K562 (cell line): ENCODE measurements at regions not wholly inside any gene's neighbourhood (a gene's known extent, or its start where the extent isn't known, plus 50 kb on each side); places are given as distances from the start of the nearest gene placed in this dataset.

Source experiments
- ATAC-seq: fragments of 200-7000 bp; cut with Tn5 transposase; 3 replicates; pipeline ENCODE4 v1.9.1; 2020; ENCODE audit warnings: moderate library complexity
- BruUV-seq: library from RNA; stranded (reverse); fragments of 400-500 nt; replicated peaks from 2 replicates; lab custom pipeline; 2021; lab: Mats Ljungman, UMichigan
- CTCF ChIA-PET: fragments of 300-600 bp; formaldehyde crosslinking; extraction: SDS; loops from one replicate; lab custom pipeline; 2021; ENCODE audit warnings: low intra/inter-chr PET ratio; lab: Yijun Ruan, JAX
- POLR2A ChIA-PET: fragments of 300-600, 350-650 bp; sonication (Branson Sonifier 250); formaldehyde crosslinking; extraction: SDS; loops from one replicate; lab custom pipeline; 2021; ENCODE audit warnings: antibody characterized with exemption, inconsistent platforms; lab: Yijun Ruan, JAX
- DNase-seq, 4 experiments: peaks; one replicate each; pipeline versions ENCODE4 v3.0.0 to v3.0.0-alpha.2; 2011 to 2018; ENCODE audit warnings: low spot score in 3 of 4, mixed read lengths in 3 of 4; ENCODE audit errors: extremely low read depth in 1 of 4
- FAIRE-seq: peaks from 2 replicates; lab custom pipeline; 2011; peaks lifted over from hg19 to GRCh38; lab: Jason Lieb, UNC
- H2AFZ ChIP-seq: 2 replicates; pipeline ENCODE4 v1.6.0; 2011; ENCODE audit warnings: low read depth, low read length, control low read depth, inconsistent platforms
- H3K27ac ChIP-seq: fragments of 200-600 bp; 3 replicates; pipeline ENCODE4 v1.8.0; 2011; ENCODE audit warnings: low read depth, mild to moderate bottlenecking, control low read depth, inconsistent platforms, low read length, moderate library complexity, mixed read lengths; ENCODE audit errors: extremely low read depth
- H3K27me3 ChIP-seq, 2 experiments: fragments of 300-600 bp in 1 of 2; 2 replicates in 1 of 2; 3 replicates in 1 of 2; pipeline versions ENCODE4 v1.6.0 to v1.8.0; 2011; ENCODE audit warnings: inconsistent platforms in 2 of 2, low read length in 2 of 2, mild to moderate bottlenecking in 1 of 2, mixed read lengths in 1 of 2, moderate library complexity in 1 of 2; ENCODE audit not compliant: control insufficient read depth in 2 of 2, insufficient read depth in 2 of 2
- H3K36me3 ChIP-seq: fragments of 300-600 bp; 3 replicates; pipeline ENCODE4 v1.8.0; 2011; ENCODE audit warnings: mild to moderate bottlenecking, low read length, inconsistent platforms; ENCODE audit not compliant: control insufficient read depth, insufficient read depth
- H3K4me1 ChIP-seq, 2 experiments: fragments of 200-600 bp in 1 of 2; replicated peaks in 1 of 2; 2 replicates in 1 of 2; 3 replicates in 1 of 2; pipeline versions ENCODE4 v1.5.1 to v1.8.0; 2011; ENCODE audit warnings: inconsistent platforms in 2 of 2, low read length in 2 of 2, mild to moderate bottlenecking in 1 of 2, mixed read lengths in 1 of 2, moderate library complexity in 1 of 2; ENCODE audit not compliant: control insufficient read depth in 2 of 2, insufficient read depth in 2 of 2
- H3K4me2 ChIP-seq: 2 replicates; pipeline ENCODE4 v1.6.1; 2011; ENCODE audit warnings: low read length, control low read depth, inconsistent platforms, mixed read lengths; ENCODE audit not compliant: insufficient read depth
- H3K4me3 ChIP-seq: fragments of 200-600 bp; sonication (generic), shearing (Covaris generic); 2 replicates; pipeline ENCODE4 v1.5.1; 2016; ENCODE audit warnings: control low read depth, inconsistent platforms
- H3K79me2 ChIP-seq: fragments of 200-600 bp; 3 replicates; pipeline ENCODE4 v1.8.0; 2011; ENCODE audit warnings: low read length, inconsistent platforms; ENCODE audit not compliant: control insufficient read depth, insufficient read depth
- H3K9ac ChIP-seq, 2 experiments: 2 replicates each; pipeline versions ENCODE4 v1.6.0 to v1.6.1; 2011; ENCODE audit warnings: low read depth in 2 of 2, low read length in 2 of 2, control low read depth in 1 of 2, inconsistent platforms in 1 of 2, mild to moderate bottlenecking in 1 of 2, mixed read lengths in 1 of 2; ENCODE audit not compliant: insufficient read depth in 1 of 2
- H3K9me1 ChIP-seq: one replicate; pipeline ENCODE4 v1.6.0; 2011; ENCODE audit warnings: inconsistent platforms, mild to moderate bottlenecking, low read length, moderate library complexity; ENCODE audit not compliant: control insufficient read depth, insufficient read depth
- H3K9me3 ChIP-seq: replicated peaks from 2 replicates; pipeline ENCODE4 v1.5.1; 2011; ENCODE audit warnings: low read depth, low read length, inconsistent platforms; ENCODE audit not compliant: control insufficient read depth, insufficient read depth
- H4K20me1 ChIP-seq: replicated peaks from 2 replicates; pipeline ENCODE4 v1.6.1; 2011; ENCODE audit warnings: low read length, inconsistent platforms, mixed read lengths; ENCODE audit not compliant: control insufficient read depth, insufficient read depth
- CEBPB ChIP-seq: fragments of 450-650 bp; IDR thresholded peaks from 2 replicates; pipeline ENCODE4 v1.6.1; 2016; ENCODE audit warnings: missing genetic modification characterization, missing compliant biosample characterization
- ESRRA ChIP-seq: fragments of 450-650 bp; IDR thresholded peaks from 2 replicates; pipeline ENCODE4 v1.6.1; 2014; ENCODE audit warnings: low read depth, mild to moderate bottlenecking, moderate library complexity, borderline replicate concordance
- HIVEP1 ChIP-seq: fragments of 250-450 bp; sonication (Bioruptor Pico); IDR thresholded peaks from 2 replicates; pipeline ENCODE4 v1.4.0; 2020; ENCODE audit warnings: mild to moderate bottlenecking
- MGA ChIP-seq: fragments of 450-650 bp; IDR thresholded peaks from 2 replicates; pipeline ENCODE4 v1.6.1; 2016; ENCODE audit warnings: mild to moderate bottlenecking, moderate library complexity
- MIER1 ChIP-seq: fragments of 450-650 bp; IDR thresholded peaks from 2 replicates; pipeline ENCODE4 v1.6.1; 2016; ENCODE audit warnings: antibody characterized with exemption, mild to moderate bottlenecking, low read depth
- SRSF1 ChIP-seq: fragments of 200-400 bp; formaldehyde crosslinking; IDR thresholded peaks from 2 replicates; pipeline ENCODE4 v1.6.1; 2017; ENCODE audit warnings: mild to moderate bottlenecking, low read depth, low read length, moderate library complexity
- XRCC4 ChIP-seq: IDR thresholded peaks from one replicate; pipeline ENCODE4 v1.6.1; 2011; ENCODE audit not compliant: insufficient read depth, insufficient read length; ENCODE audit errors: extremely low read depth
- ZNF124 ChIP-seq: sonication (generic); formaldehyde crosslinking; IDR thresholded peaks from 2 replicates; pipeline ENCODE4 v1.8.1; 2022; ENCODE audit warnings: missing genetic modification reagents
- WGBS: fragments of 100-300 bp; shearing (Covaris generic); methylation state at CpG from one replicate; pipeline ENCODE4 v1.1.6; 2016; ENCODE audit warnings: low coverage, mixed read lengths; ENCODE audit not compliant: insufficient coverage; ENCODE audit errors: missing lambda C conversion rate; 5-methylcytosine and 5-hydroxymethylcytosine counted together
- in situ Hi-C: fragments of 300-500 bp; cut with MboI; formaldehyde crosslinking; loops from 4 replicates; pipeline ENCODE4 v1.15.0; 2018; ENCODE audit warnings: inconsistent platforms, mixed read lengths
- intact Hi-C: fragments of 100-400 bp; cut with micrococcal nuclease; formaldehyde crosslinking; loops from 2 replicates; pipeline ENCODE4 v1.14.2; 2022
- TF ChIP-seq, protein P1 (sequence below): fragments of 250-450 bp; sonication (Bioruptor Pico); IDR thresholded peaks from 2 replicates; pipeline ENCODE4 v1.8.0; 2022; ENCODE audit warnings: moderate library complexity, mild to moderate bottlenecking, inconsistent platforms
- TF ChIP-seq, protein P2 (sequence below): fragments of 450-650 bp; formaldehyde crosslinking; IDR thresholded peaks from 2 replicates; pipeline ENCODE4 v1.4.0; 2020; ENCODE audit warnings: mild to moderate bottlenecking, moderate library complexity

- Histone ChIP-seq H3K9ac (no peak overlapping the region), H3K9me1 (no peaks in the 10 kb centered on the region), H3K4me3 (no peak overlapping the region), H3K27ac (no peak overlapping the region), H3K4me2 (no peak overlapping the region), H3K9me3 (no peaks in the 10 kb centered on the region), H3K4me1 (no peaks in the 10 kb centered on the region), H4K20me1 (0 out of 2 replicates have a peak, but pooled peaks cover 3% of the 10 kb centered on the region), H3K27me3 (peaks cover 23 to 62% of the 10 kb centered on the region in 2 experiments; a peak in 4 of 5 replicates), H3K36me3 (no peaks in the 10 kb centered on the region), H3K79me2 (no peaks in the 10 kb centered on the region), H2AFZ (no peak overlapping the region)
- no peak for ATAC-seq
- no peak for FAIRE-seq
- in situ Hi-C loops, result no loop called here
- POLR2A ChIA-PET, result interaction anchor here (0.6 kb wide), 1 partner anchor 9 kb away, joined by 3 read pairs; no protein-coding TSS in a partner anchor
- intact Hi-C loops, result no loop called here
- WGBS, result 0% methylated on average over 10 of the region's 10 CpGs
- DNase-seq, result peak in 1 of 4 experiments; percentile 5
- no TSS peak for BruUV-seq
- CTCF ChIA-PET, result no interaction called here
- TF ChIP-seq SRSF1 (no peak), MGA (no peak), CEBPB (no peak), MIER1 (no peak), XRCC4 (no peak), ESRRA (no peak), HIVEP1 (no peak), ZNF124 (CRISPR knock-in tag) (no peak)
- TF ChIP-seq, protein P1, sequence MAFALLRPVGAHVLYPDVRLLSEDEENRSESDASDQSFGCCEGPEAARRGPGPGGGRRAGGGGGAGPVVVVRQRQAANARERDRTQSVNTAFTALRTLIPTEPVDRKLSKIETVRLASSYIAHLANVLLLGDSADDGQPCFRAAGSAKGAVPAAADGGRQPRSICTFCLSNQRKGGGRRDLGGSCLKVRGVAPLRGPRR (CRISPR knock-in tag), result no peak
- TF ChIP-seq, protein P2, sequence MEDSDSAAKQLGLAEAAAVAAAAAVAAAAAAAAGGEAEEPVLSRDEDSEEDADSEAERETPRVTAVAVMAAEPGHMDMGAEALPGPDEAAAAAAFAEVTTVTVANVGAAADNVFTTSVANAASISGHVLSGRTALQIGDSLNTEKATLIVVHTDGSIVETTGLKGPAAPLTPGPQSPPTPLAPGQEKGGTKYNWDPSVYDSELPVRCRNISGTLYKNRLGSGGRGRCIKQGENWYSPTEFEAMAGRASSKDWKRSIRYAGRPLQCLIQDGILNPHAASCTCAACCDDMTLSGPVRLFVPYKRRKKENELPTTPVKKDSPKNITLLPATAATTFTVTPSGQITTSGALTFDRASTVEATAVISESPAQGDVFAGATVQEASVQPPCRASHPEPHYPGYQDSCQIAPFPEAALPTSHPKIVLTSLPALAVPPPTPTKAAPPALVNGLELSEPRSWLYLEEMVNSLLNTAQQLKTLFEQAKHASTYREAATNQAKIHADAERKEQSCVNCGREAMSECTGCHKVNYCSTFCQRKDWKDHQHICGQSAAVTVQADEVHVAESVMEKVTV, result no peak
These were observed 54.1 kb upstream of the TAMM41 start for GRCh38 chr3:11900824-11901223.
